ENCODE measurements at regions not wholly inside any gene's neighbourhood (a gene's known extent, or its start where the extent isn't known, plus 50 kb on each side); places are given as distances from the start of the nearest gene placed in this dataset.

GRCh38 chr10:109418795-109419194 is 504.5 kb downstream of the XPNPEP1 start (continued):
- TF ChIP-seq ZBTB11 (tag by site-specific recombination; conservative IDR thresholded peaks at IDR 0.05; ENCODE audit: low read depth) (no peak), ZBTB48 (tag by site-specific recombination; IDR thresholded peaks at IDR 0.05) (no peak), ZNF580 (tag by site-specific recombination; IDR thresholded peaks at IDR 0.05) (no peak), ZNF184 (tag by site-specific recombination; IDR thresholded peaks at IDR 0.05) (no peak), PATZ1 (tag by site-specific recombination; IDR thresholded peaks at IDR 0.05) (no peak)

GRCh38 chr10:109417803-109418202 is 505.5 kb downstream of the XPNPEP1 start:
- no peaks in the 10 kb centered on the region for H3K9me3 ChIP-seq (ENCODE audit: control insufficient read depth, insufficient read depth, low read depth, low read length)
- ChIA-PET CTCF (no interaction called here), POLR2A (no interaction called here)
- no peak overlapping the region for H3K27ac ChIP-seq (ENCODE audit: extremely low read depth, low read depth, low read length)
- no peak for TF ChIP-seq ZNF354C (tag by site-specific recombination; IDR thresholded peaks at IDR 0.05; ENCODE audit: borderline replicate concordance, low read depth)
- TF ChIP-seq PATZ1 (tag by site-specific recombination; IDR thresholded peaks at IDR 0.05), result no peak
- TF ChIP-seq ZNF350 (tag by site-specific recombination; IDR thresholded peaks at IDR 0.05), result no peak
- no peak for TF ChIP-seq GLIS1 (tag by site-specific recombination; IDR thresholded peaks at IDR 0.05)
- no peak for TF ChIP-seq ZNF791 (tag by site-specific recombination; IDR thresholded peaks at IDR 0.05)
- no peak for TF ChIP-seq ZNF629 (tag by site-specific recombination; IDR thresholded peaks at IDR 0.05)
- TF ChIP-seq ZBTB10 (tag by site-specific recombination; IDR thresholded peaks at IDR 0.05), result no peak
- no peak for TF ChIP-seq BCL6B (tag by site-specific recombination; IDR thresholded peaks at IDR 0.05)
- no peak for TF ChIP-seq ZNF416 (tag by site-specific recombination; IDR thresholded peaks at IDR 0.05)
- TF ChIP-seq ZSCAN18 (tag by site-specific recombination; IDR thresholded peaks at IDR 0.05), result no peak
- no peak for TF ChIP-seq ZNF514 (tag by site-specific recombination; IDR thresholded peaks at IDR 0.05)
- TF ChIP-seq ZNF660 (tag by site-specific recombination; IDR thresholded peaks at IDR 0.05), result no peak
- no peak for TF ChIP-seq ZNF692 (tag by site-specific recombination; IDR thresholded peaks at IDR 0.05)
- no peak for TF ChIP-seq ZNF155 (tag by site-specific recombination; IDR thresholded peaks at IDR 0.05)
- TF ChIP-seq ZEB2 (tag by site-specific recombination; IDR thresholded peaks at IDR 0.05), result no peak
- no peak for TF ChIP-seq REPIN1 (tag by site-specific recombination; IDR thresholded peaks at IDR 0.05; ENCODE audit: low read depth)
- no peak for TF ChIP-seq HOXA7 (CRISPR knock-in tag; IDR thresholded peaks at IDR 0.05; ENCODE audit: borderline replicate concordance)
- no peaks in the 10 kb centered on the region for H3K36me3 ChIP-seq (ENCODE audit: control insufficient read depth in 2 of 2, insufficient read depth in 1 of 2, low read length in 2 of 2)
- H3K4me3 ChIP-seq (ENCODE audit: low read depth, low read length), result no peak overlapping the region
- H3K4me1 ChIP-seq (ENCODE audit: control insufficient read depth, insufficient read depth, low read length), result no peaks in the 10 kb centered on the region
